TTC549 (cell line): ENCODE measurements at regions not wholly inside any gene's neighbourhood (a gene's known extent, or its start where the extent isn't known, plus 50 kb on each side); places are given as distances from the start of the nearest gene placed in this dataset.
"Not testable (repeated sequence)": the region's sequence is repeated elsewhere in the genome, so short reads cannot be mapped to it uniquely, and the experiment has no call there.

ENCODE experiments used
- FAIRE-seq: peaks from 2 replicates; lab custom pipeline; 2012; peaks lifted over from hg19 to GRCh38; lab: Jason Lieb, UNC

DNA sequence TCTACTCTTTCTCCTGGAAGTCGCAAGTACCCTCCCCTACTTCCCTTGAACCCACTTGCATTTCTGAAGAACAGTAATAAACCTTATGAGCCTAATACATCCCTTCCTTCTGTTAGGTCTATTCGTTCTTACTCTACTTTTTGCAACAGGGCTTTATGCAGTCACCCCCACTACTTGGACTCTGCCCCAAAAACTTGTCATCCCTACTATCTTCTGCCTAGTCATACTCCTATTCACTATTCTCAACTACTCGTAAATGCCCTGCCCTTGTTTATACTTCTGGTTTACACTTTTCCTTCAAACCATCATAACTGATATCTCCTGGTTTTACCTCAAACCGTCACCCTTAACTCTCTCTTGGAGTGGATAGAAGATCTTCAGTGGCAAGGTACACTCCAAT, 55.2 kb upstream of the SLIT2 start:
- FAIRE-seq: no peak

- no peak for FAIRE-seq
Measured at GRCh38 chr4:20195071-20195885, 56.4 kb upstream of the SLIT2 start.

GRCh38 chr4:20194123-20195013, 57.3 kb upstream of the SLIT2 start:
- no peak for FAIRE-seq

GRCh38 chr4:20193141-20193936, 58.4 kb upstream of the SLIT2 start:
- no peak for FAIRE-seq

DNA sequence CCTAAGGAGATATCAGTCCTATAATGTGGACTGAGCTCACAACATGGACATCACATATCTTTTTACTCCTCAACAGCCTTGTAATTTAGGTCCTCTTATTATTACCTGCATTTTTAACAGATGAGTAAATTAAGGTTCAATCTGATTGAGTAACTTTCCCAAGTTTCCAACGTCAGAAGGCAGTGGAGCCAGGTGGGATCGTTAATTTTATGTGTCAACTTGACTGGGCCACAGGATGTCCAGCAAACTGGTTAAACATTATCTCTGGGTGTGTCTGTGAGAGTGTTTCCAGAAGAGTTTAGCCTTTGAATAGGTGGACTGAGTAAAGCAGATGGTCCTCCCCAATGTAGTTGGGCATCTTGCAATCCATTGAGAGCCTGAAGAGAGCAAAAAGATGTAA, 59.0 kb upstream of the SLIT2 start:
- no peak for FAIRE-seq

GRCh38 chr4:20185103-20185502, 66.6 kb upstream of the SLIT2 start:
- FAIRE-seq: no peak

DNA sequence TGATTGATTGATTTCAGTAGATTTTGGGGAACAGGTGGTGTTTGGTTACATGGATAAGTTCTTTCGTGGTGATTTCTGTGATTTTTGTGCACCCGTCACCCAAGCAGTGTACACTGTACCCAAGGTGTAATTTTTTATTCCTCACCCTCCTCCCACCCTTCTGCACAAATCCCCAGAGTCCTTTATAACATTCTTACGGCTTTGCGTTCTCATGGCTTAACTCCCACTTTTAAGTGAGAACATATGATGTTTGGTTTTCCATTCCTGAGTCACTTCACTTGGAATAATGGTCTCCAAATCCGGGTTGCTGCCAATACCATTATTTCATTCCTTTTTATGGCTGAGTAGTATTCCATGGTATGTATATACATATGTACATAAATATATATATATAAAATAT, 68.6 kb upstream of the SLIT2 start:
- not testable (repeated sequence) for FAIRE-seq

- no peak for FAIRE-seq
Measured at GRCh38 chr4:20181926-20182325, 69.8 kb upstream of the SLIT2 start.

DNA sequence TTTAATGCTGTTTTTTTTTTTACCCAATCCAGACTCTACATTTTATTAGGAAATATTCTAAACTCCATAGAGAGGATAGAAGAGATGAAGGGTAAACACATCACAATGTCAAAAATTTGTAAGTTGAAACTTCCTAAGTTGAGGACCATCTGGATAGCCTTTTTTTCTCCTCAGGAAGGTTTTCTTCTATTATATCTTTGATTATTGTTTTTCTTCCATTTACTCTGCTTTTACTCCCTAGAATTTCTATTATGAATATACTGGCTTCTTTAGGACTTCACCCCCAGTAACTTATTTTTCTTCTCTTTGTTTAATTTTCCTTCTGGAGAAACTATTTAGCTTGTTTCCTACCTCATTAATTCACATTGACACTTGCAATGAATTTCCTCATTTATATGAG, 71.2 kb upstream of the SLIT2 start:
- no peak for FAIRE-seq

DNA sequence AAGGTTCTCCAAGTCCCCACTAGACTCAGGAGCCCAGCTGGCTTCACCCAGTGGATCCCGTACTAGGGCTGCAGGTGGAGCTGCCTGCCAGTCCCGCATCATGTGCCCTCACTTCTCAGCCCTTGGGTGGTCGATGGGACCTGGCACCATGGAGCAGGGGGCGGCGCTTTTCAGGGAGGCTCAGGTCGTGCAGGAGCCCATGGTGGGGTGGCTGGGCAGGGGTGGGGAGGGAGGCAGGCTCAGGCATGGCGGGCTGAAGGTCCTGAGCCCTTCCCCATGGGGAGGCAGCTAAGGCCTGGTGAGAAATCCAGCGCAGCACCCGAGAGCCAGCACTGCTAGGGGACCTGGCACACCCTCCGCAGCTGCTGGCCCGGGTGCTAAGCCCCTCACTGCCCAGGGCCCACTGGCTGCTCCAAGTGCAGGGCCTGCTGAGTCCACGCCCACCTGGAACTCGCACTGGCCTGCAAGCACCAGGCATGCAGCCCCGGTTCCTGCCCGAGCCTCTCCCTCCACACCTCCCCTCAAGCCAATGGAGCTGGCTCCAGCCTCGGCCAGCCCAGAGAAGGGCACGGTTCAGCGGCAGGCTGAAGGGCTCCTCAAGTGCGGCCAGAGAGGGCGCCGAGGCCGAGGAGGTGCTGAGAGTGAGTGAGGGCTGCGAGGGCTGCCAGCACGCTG, 72.7 kb upstream of the SLIT2 start:
- no peak for FAIRE-seq

DNA sequence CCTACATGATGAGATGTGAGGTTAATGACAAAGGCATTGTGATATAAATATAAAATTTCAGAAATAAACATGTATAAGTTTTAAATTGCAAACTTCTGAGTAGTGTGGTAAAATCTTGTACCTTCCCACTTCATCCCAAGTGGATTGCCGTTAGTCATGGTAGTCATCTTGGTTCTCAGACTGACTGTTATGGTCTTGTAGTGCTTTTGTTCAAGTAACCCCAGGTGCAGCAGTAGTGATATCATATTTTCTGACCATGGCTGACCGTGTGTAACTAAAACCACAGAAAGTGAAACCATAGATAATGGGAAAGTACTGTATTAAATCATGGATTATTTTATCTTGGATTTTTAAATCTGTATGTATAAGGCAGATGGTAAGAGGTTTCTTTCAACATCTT, 74.8 kb upstream of the SLIT2 start:
- no peak for FAIRE-seq

- no peak for FAIRE-seq
Measured at GRCh38 chr4:20172070-20172760, 79.5 kb upstream of the SLIT2 start.

DNA sequence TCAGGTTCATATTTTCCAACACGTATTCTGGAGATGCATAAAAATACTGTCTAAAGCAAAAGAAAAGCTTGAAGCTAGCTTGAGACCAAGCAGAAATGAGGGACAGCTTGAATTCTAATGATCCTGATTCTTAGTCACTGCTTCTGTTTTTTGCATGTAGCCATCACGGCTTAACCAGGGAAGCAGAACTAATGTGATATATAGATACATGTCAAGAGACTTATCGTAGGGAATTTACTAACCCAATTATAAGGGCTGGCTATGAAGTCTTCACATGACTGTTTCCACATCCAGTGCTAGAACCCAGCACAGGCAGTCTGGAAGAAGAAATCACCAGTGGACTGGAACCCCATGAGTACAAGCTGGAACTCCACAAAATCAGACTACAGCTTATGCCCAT, 85.2 kb upstream of the SLIT2 start:
- no peak for FAIRE-seq

- FAIRE-seq: no peak
Measured at GRCh38 chr4:20159516-20159915, 92.2 kb upstream of the SLIT2 start.

GRCh38 chr4:20158195-20158594, 93.5 kb upstream of the SLIT2 start:
- FAIRE-seq: no peak

GRCh38 chr4:20151436-20151835, 100.3 kb upstream of the SLIT2 start:
- FAIRE-seq: no peak

GRCh38 chr4:20149143-20149542, 102.6 kb upstream of the SLIT2 start:
- not testable (repeated sequence) for FAIRE-seq

- FAIRE-seq: no peak
Measured at GRCh38 chr4:20137176-20137575, 114.5 kb upstream of the SLIT2 start.

- FAIRE-seq: no peak
Measured at GRCh38 chr4:20127626-20128025, 124.1 kb upstream of the SLIT2 start.

DNA sequence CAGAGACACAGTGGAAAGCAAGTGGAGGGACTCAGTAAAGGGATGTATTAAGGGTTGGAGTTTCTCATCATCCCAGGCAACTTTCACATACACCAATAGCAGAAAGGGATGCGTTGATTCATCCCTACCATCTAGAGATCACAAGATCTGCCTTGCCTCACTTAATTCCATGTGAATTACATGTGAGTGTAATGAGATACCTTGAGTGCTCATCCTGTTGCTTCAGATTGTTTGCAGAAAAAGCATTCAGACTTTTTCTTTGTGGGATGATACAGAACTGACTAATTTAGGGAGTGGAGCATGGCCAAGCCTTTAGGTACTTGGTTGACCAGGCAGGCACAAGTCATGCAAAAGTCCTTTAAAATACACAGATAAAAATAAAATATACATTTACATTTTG, 124.8 kb upstream of the SLIT2 start:
- FAIRE-seq: no peak

- no peak for FAIRE-seq
Measured at GRCh38 chr4:20124317-20125026, 127.2 kb upstream of the SLIT2 start.
